Natural killer cell (primary cell): ENCODE measurements at regions not wholly inside any gene's neighbourhood (a gene's known extent, or its start where the extent isn't known, plus 50 kb on each side); places are given as distances from the start of the nearest gene placed in this dataset.
"Not testable (repeated sequence)": the region's sequence is repeated elsewhere in the genome, so short reads cannot be mapped to it uniquely, and the experiment has no call there.

Experiments
- ATAC-seq, 3 donors: fragments of 150-1000 bp in 2 of 3; fragments of 200-7000 bp in 1 of 3; cut with Tn5 transposase; 1 replicate in 1 of 3; 2 replicates in 2 of 3; pipeline ENCODE4 v1.10.0; 2021; ENCODE audit warnings: mild to moderate bottlenecking in 2 of 3, moderate library complexity in 2 of 3
- DNase-seq, 2 donors: peaks; one replicate each; pipeline versions ENCODE4 v3.0.0 to v3.0.0-alpha.2; 2013 to 2021; ENCODE audit warnings: mixed read lengths in 1 of 2
- H3K27ac ChIP-seq: one replicate; pipeline ENCODE4 v1.5.1; 2013; ENCODE audit warnings: mild to moderate bottlenecking, low read length
- H3K27me3 ChIP-seq: one replicate; pipeline ENCODE4 v1.6.1; 2013; ENCODE audit warnings: low read length; ENCODE audit not compliant: control insufficient read depth, insufficient read depth
- H3K36me3 ChIP-seq: one replicate; pipeline ENCODE4 v1.6.1; 2013; ENCODE audit warnings: low read length; ENCODE audit not compliant: control insufficient read depth, insufficient read depth
- H3K4me1 ChIP-seq: one replicate; pipeline ENCODE4 v1.6.1; 2013; ENCODE audit warnings: low read length; ENCODE audit not compliant: control insufficient read depth, insufficient read depth
- H3K4me3 ChIP-seq: one replicate; pipeline ENCODE4 v1.5.1; 2013; ENCODE audit warnings: low read length
- H3K9me3 ChIP-seq: one replicate; pipeline ENCODE4 v1.6.1; 2013; ENCODE audit warnings: low read length; ENCODE audit not compliant: control insufficient read depth, insufficient read depth
- H3K27ac Mint-ChIP-seq, 2 donors: one replicate each; pipeline ENCODE4 v1.8.0; 2022; ENCODE audit warnings: mild to moderate bottlenecking in 2 of 2, mixed read lengths in 2 of 2, moderate library complexity in 1 of 2
- H3K27me3 Mint-ChIP-seq, 2 donors: one replicate each; pipeline ENCODE4 v1.8.0; 2022; ENCODE audit warnings: low read depth in 2 of 2, mixed read lengths in 2 of 2
- H3K36me3 Mint-ChIP-seq: one replicate; pipeline ENCODE4 v1.8.0; 2022; ENCODE audit warnings: mixed read lengths
- H3K4me1 Mint-ChIP-seq, 2 donors: one replicate each; pipeline ENCODE4 v1.8.0; 2022; ENCODE audit warnings: mixed read lengths in 2 of 2
- H3K4me3 Mint-ChIP-seq: one replicate; pipeline ENCODE4 v1.8.0; 2022; ENCODE audit warnings: mild to moderate bottlenecking, moderate library complexity, mixed read lengths
- H3K9me3 Mint-ChIP-seq, 2 donors: one replicate each; pipeline ENCODE4 v1.8.0; 2022; ENCODE audit warnings: mixed read lengths in 2 of 2
- WGBS: methylation state at CpG from one replicate; pipeline ENCODE4 v1.1.7; 2013; ENCODE audit warnings: missing lambda C conversion rate; ENCODE audit not compliant: insufficient coverage; 5-methylcytosine and 5-hydroxymethylcytosine counted together
- intact Hi-C: fragments of 100-400 bp; cut with micrococcal nuclease; formaldehyde crosslinking; loops from one replicate; pipeline ENCODE4 v1.14.2; 2022
- TF ChIP-seq, protein P1 (sequence below): fragments of 200-600 bp; IDR thresholded peaks from one replicate; pipeline ENCODE4 v1.8.0; 2022; ENCODE audit warnings: antibody characterized with exemption

DNA sequence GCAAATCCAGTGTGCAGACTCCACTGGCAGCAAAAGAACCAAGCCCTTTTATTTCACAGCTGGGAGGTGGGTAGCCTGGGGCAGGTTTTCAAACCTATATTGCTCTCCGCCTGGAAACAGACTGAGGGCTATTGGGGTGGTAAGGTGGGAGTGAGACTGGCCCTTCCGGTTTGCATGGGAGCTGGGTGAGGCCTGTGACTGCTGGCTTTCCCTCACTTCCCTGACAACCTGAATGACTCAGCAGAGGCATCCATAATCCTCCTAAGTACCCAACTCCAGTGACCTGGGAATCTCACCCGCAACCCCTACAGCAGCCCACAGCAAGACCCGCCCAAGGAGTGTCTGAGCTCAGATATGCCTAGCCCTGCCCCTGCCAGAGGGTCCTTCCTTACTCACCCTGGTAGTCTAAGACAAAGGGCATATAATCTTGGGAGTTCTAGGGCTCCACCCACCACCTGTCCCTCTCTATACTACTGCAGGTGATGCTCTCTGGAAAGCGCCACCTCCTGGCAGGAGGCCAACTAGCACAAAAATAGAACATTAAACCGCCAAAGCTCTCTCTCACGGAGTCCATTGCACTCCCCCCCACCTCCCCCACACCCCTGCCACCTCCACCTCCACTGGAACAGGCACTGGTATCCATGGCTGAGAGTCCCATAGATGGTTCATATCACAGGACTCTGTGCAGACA is 602.0 kb upstream of the C16orf82 start:
- Mint-ChIP-seq H3K27me3 (peaks cover 20 to 21% of the 10 kb centered on the region in 2 donors), H3K27ac (no peak overlapping the region), H3K36me3 (no peaks in the 10 kb centered on the region), H3K9me3 (peaks cover 0 to 5% of the 10 kb centered on the region in 2 donors), H3K4me1 (no peaks in the 10 kb centered on the region), H3K4me3 (no peak overlapping the region)
- no peak for ATAC-seq
- Histone ChIP-seq H3K36me3 (no peaks in the 10 kb centered on the region), H3K9me3 (no peaks in the 10 kb centered on the region), H3K4me1 (no peaks in the 10 kb centered on the region), H3K27me3 (no peaks in the 10 kb centered on the region), H3K27ac (no peak overlapping the region), H3K4me3 (no peak overlapping the region)
- TF ChIP-seq, protein P1, sequence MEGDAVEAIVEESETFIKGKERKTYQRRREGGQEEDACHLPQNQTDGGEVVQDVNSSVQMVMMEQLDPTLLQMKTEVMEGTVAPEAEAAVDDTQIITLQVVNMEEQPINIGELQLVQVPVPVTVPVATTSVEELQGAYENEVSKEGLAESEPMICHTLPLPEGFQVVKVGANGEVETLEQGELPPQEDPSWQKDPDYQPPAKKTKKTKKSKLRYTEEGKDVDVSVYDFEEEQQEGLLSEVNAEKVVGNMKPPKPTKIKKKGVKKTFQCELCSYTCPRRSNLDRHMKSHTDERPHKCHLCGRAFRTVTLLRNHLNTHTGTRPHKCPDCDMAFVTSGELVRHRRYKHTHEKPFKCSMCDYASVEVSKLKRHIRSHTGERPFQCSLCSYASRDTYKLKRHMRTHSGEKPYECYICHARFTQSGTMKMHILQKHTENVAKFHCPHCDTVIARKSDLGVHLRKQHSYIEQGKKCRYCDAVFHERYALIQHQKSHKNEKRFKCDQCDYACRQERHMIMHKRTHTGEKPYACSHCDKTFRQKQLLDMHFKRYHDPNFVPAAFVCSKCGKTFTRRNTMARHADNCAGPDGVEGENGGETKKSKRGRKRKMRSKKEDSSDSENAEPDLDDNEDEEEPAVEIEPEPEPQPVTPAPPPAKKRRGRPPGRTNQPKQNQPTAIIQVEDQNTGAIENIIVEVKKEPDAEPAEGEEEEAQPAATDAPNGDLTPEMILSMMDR, result no peak
- no peak for DNase-seq
- WGBS, result 96% methylated on average over 7 of the region's 7 CpGs
- intact Hi-C loops, result no loop called here

DNA sequence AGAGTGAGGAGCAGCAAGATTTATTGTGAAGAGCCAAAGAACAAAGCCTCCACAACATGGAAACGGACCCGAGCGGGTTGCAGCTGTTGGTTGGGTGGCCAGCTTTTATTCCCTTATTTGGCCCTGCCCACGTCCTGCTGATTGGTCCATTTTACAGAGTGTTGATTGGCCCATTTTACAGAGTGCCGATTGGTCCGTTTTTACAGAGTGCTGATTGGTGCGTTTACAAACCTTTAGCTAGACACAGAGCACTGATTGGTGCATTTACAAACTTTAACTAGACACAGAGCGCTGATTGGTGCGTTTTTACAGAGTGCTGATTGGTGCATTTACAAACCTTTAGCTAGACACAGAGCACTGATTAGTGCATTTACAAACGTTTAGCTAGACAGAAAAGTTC is 592.3 kb upstream of the C16orf82 start:
- H3K4me1 Mint-ChIP-seq, intact Hi-C loops, H3K27ac Mint-ChIP-seq, H3K27me3 ChIP-seq, H3K4me1 ChIP-seq, H3K4me3 ChIP-seq, H3K9me3 ChIP-seq, H3K36me3 ChIP-seq, H3K27ac ChIP-seq, H3K4me3 Mint-ChIP-seq, ATAC-seq, H3K9me3 Mint-ChIP-seq, DNase-seq: not testable (repeated sequence)
- H3K36me3 Mint-ChIP-seq, result peaks cover 13% of the 10 kb centered on the region
- 83% methylated on average over 10 of the region's 10 CpGs for WGBS
- H3K27me3 Mint-ChIP-seq, result peaks cover 3 to 12% of the 10 kb centered on the region in 2 donors

DNA sequence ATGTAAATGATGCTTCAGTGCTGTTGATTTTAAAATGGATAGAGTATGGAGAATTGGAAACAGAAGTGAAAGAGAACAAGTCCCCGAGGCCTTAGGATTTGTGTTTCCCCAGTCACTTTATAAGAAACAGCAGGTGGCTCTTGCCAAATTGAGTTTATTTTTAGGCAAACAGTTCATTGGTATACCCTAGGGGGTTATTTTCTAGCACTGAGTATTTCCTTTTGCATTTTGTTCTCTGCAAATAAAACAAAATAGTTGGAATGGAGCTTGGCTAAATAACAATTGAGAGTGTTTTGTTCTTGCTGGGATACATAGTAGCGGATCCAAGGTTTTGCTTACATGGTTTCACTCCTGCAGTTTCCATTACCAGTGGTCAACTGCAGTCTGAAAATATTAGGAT is 591.1 kb upstream of the C16orf82 start:
- Mint-ChIP-seq H3K27me3 (peaks cover 3 to 18% of the 10 kb centered on the region in 2 donors), H3K9me3 (peaks cover 3% of the 10 kb centered on the region in 2 donors), H3K4me3 (no peak overlapping the region), H3K27ac (no peak overlapping the region), H3K4me1 (no peaks in the 10 kb centered on the region), H3K36me3 (peaks cover 13% of the 10 kb centered on the region)
- intact Hi-C loops, result no loop called here
- Histone ChIP-seq H3K27me3 (no peaks in the 10 kb centered on the region), H3K27ac (no peak overlapping the region), H3K9me3 (no peaks in the 10 kb centered on the region), H3K36me3 (no peaks in the 10 kb centered on the region), H3K4me3 (no peak overlapping the region), H3K4me1 (no peaks in the 10 kb centered on the region)
- no peak for DNase-seq
- ATAC-seq, result no peak
- WGBS, result 84% methylated on average over 2 of the region's 2 CpGs
- TF ChIP-seq, protein P1, result no peak

DNA sequence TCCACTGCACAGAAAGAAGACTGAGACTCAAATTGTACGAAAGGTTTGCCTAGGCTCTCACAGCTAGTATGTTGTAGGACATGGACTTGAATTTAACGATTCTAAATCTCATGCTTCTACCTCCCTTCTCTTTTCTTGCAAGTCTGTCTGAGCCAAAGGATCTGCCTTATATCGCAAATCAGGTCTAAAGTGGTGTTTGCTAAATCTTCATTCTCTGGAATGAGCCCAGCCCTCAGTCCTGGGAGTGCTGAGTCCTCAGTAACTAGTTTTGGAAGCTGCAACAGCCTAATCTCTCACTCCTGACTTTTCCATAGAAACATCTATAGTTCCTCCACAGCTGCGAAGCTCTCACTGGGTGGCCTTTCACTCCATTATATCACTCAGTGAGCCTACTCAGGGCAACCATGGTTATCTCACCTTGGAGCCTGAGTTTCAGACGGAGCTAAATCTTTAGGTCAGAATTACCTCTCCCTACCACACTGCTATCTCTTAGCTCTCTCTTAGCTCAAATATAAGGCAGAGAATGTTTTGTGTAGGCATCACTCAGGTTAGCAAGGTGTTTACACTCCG is 575.5 kb upstream of the C16orf82 start:
- 79% methylated on average over 6 of the region's 6 CpGs for WGBS
- no peaks in the 10 kb centered on the region for H3K9me3 ChIP-seq
- ATAC-seq (no peak), DNase-seq (no peak)
- H3K4me1 ChIP-seq, result no peaks in the 10 kb centered on the region
- H3K4me3 ChIP-seq, result no peak overlapping the region
- no peak overlapping the region for H3K27ac Mint-ChIP-seq
- TF ChIP-seq, protein P1, result no peak
- no peaks in the 10 kb centered on the region for H3K36me3 Mint-ChIP-seq
- no peaks in the 10 kb centered on the region for H3K36me3 ChIP-seq
- intact Hi-C loops, result no loop called here
- H3K27me3 ChIP-seq, result no peaks in the 10 kb centered on the region
- H3K27me3 Mint-ChIP-seq, result peaks cover 14 to 36% of the 10 kb centered on the region in 2 donors
- H3K4me1 Mint-ChIP-seq, result no peaks in the 10 kb centered on the region
- no peak overlapping the region for H3K27ac ChIP-seq
- H3K4me3 Mint-ChIP-seq, result no peak overlapping the region
- H3K9me3 Mint-ChIP-seq, result no peaks in the 10 kb centered on the region
